HG03354 (cell line): ENCODE measurements at regions not wholly inside any gene's neighbourhood (a gene's known extent, or its start where the extent isn't known, plus 50 kb on each side); places are given as distances from the start of the nearest gene placed in this dataset.
"Not testable (repeated sequence)": the region's sequence is repeated elsewhere in the genome, so short reads cannot be mapped to it uniquely, and the experiment has no call there.

ENCODE experiments used
- ATAC-seq: cut with Tn5 transposase; IDR thresholded peaks from one replicate; pipeline ENCODE4 v1.9.1; 2021; ENCODE audit warnings: mild to moderate bottlenecking; ENCODE audit not compliant: unreplicated experiment, poor library complexity, severe bottlenecking

DNA sequence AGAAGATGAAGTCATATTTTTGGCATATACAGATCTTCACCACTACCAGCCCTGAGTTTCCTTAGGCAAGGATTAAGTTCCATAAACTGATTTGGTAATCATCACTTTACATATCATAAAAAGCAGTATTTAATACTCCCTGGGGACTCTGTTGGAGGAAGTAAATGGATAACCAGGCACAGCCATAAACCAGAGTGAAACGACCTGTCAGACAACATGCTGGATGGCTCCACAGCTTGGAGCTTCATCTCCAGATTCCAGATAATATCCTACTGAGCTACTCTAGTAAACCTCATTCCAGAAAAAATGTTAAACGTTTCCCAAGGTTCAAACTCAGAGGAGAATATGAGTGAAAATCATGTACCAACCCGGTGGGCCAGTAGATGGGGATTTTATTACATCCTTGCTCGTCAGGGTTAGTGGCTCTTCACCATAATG lies 109.2 kb downstream of the BASP1 start:
- no peak for ATAC-seq

DNA sequence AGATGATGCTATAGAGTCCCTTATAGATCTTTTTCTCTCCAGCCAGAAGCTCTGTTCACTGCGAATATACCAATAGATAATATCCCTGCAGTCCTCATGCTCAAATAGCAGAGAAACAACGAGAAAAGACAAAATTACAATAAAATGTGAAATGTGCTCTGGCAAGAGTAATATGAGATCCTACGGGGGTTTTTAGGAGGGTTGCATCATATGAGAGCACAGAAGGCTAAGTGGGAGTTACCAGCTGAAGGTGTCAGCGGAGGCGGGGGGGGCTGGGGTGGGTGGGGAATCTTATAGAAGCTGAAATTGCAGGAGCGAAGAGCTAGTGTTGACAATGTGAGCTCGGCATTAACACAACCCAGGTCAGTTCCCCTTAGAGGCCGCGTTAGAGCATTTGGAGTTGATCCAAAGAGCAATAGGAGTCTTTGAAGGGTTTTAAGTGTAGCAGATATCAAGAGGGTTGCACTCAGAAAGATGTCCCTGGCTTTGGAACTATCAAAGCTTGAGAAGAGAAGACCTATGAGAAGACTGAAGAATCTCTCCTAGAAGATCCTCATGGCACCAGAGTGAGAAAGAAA lies 109.7 kb downstream of the BASP1 start:
- ATAC-seq = no peak

DNA sequence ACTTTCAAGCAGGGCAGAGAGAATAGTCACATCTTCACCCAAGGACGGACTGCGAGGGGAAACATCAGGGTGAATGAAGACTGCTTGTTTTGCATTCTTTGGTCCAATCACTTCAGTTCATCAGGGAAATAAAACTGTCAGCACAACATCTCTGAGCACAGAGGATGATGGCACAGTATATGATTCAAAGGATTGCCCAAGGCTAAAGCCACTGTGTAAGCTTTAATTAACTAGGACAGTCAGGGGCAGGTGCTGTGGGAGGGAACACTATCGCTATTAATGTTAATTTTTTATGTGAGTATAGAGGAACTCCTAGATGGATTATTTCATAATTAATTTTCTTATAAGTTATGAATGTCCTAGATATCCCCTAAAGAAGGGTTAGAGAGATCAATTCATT lies 112.1 kb downstream of the BASP1 start:
- ATAC-seq = no peak

DNA sequence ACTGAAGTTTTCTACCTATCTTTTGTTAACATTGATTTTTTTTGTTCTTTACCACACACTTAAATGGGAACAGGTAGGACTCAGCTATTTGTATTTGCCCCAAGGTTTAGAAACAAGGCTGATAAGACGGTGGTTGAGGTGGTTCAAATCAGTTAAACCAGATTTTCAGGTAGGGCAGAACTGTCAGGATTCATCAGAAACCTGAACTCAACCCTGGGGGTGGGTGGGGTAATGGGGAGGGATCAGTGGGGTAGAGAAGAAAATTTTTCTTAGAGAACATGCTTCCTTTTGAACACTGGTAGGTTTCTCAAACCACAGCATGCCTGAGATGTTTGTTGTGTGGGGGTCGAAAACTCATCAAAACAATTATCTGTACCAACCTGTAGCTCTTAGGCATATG lies 113.0 kb downstream of the BASP1 start:
- ATAC-seq = no peak

DNA sequence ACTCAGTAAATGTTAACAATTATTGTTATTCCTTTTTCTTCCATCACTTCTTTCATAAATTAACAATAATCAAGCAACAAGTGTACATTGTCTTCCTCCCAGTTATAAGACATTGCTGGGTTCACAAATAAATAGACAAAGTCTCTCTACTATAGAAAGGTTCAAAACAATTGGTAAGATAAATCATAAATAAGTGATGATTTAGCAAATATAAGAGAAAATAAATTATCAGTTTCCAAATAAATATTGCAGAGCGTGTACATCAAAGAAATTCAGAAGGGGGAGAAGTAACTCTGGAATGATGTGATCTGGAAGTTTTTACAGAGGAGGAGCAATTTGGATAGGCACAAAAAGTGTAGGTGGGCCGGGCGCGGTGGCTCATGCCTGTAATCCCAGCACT lies 114.2 kb downstream of the BASP1 start:
- no peak for ATAC-seq

DNA sequence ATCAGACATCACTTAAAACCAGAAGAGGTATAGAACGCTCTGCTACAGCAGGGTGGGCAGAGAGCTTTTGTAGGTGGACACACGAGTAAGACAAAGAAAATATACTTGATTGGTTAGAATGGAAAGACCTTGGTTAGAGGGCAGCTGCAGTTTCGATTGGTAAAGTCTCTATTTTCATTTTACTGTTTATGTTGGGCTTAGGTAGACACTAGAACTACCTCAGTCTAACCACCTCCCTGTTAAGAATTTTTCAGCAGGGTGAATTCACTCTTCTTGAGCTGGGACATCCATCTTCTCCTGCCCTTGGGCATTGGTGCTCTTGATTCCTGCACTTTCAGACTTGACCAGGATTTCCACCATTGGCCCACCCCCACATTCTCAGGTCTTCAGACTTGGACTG lies 116.3 kb downstream of the BASP1 start:
- no peak for ATAC-seq

DNA sequence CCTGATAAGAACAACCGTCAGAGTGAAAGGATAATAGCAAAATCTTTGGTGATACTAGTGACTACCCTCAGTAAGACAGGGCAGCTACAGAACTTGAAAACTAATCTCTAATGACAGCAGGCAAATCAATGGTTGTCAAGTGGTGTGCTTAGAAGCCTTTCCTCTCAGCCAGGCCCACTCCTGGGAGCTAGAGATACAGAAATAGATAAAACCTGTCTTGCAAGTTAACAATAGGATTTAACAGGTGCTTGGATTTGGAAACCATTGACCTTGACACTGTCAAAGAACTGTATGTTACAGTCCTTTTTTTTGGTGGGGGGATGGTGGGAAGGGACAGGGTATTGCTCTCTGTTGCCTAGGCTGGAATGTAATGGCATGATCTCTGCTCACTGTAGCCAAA lies 118.6 kb downstream of the BASP1 start:
- no peak for ATAC-seq

DNA sequence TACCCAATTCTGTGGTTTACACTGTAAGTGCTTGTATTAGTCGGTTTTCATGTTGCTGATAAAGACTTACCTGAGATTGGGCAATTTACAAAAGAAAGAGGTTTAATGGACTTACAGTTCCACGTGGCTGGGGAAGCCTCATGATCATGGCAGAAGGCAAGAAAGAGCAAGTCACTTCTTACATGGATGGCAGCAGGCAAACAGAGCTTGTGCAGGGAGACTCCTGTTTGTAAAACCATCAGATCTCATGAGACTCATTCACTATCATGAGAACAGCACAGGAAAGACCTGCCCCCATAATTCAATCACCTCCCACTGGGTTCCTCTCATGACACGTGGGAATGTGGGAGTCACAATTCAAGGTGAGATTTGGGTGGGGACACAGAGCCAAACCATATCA lies 119.3 kb downstream of the BASP1 start:
- ATAC-seq = not testable (repeated sequence)

DNA sequence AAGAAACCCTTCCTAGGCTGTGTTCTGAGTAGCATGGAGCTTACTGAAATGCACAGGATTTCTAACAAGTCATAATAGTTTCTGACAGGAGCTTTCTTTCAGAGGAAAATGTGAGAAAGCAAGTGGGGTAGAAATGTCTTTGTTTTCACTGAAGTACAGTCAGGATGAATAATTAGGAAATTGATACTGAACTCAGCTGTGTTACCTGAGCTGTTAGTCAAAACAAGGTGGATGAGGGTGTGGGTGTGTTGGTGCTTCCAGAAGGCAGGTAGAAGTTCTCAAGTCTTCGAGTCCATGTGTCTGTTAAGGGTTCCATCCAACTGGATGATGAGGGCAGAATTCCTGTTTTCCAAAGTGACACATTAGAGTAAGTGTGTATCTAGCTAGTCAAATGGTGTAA lies 122.4 kb downstream of the BASP1 start:
- ATAC-seq = no peak

DNA sequence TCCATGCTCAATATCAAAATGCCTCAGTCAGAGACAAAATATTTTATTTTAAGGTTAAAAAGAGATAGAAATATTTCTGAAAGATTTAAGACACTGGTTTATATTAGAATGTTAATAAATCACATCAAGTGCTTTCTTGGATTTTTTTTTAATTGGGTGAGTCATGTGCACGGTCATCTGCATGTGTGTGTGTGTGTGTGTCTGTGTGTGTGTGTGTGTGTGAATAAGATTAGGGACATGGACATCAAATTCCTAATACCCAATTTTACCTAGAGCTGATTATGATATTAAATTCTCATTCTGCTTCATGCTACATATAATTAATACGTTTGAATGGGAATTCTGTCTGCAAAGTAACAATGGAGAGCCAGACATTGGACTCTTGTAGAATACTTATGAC lies 122.9 kb downstream of the BASP1 start:
- no peak for ATAC-seq

DNA sequence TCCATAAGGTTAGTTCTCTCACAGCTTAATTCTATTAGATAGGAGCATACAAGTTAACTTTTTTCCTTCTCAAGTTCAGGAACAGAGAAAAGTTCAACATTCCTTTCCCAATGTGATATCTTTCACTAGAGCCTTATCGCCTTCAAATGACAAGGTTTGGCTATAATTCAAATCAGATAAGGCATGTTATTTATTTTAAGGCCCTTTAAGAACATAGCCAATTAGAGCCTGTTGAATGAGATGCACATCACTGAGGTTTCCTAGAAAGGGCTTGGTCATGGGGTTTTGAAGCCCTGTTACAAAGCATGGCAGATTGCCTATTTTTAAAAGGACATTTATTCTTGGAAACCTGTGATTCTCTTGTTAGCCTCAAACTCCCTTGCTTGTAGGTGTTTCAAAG lies 123.4 kb downstream of the BASP1 start:
- ATAC-seq = no peak

DNA sequence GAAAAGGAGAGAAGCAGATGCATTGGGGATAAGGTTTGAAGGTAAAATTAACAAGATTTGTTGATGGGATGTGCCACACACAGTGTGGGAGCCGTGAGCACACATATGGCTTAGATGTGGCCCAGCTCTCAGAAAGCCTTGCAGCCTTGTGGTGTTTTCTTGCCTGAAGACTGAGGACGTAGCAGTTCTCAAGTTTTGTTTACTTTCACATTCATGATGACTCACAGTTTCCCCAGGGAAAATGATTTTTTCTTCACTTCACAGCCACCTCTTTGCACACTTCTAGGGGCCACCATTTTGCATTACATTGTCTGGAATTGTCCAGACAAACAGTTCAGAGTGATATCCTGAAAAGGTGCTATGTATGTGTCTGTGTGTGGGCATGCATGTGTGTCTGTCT lies 126.2 kb downstream of the BASP1 start:
- peak; percentile 93 for ATAC-seq

DNA sequence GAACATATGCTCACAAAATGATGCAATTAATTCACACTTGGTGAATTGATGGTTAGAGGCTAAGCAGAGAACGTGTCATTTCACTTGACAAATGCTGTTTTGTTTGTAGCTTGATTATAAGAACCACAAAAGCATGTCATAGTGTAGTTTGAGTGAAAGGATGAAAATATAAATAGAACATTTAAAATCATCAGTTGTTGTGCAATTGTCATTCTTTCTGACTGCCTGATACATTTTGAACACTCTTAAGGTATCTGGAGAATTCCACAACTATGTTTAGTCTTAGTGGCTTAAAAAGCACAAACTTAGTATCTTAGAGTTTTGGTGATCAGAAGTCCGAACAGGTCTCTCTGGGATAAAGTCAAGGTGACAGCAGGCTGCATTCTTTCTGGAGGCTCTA lies 129.4 kb downstream of the BASP1 start:
- ATAC-seq = no peak

DNA sequence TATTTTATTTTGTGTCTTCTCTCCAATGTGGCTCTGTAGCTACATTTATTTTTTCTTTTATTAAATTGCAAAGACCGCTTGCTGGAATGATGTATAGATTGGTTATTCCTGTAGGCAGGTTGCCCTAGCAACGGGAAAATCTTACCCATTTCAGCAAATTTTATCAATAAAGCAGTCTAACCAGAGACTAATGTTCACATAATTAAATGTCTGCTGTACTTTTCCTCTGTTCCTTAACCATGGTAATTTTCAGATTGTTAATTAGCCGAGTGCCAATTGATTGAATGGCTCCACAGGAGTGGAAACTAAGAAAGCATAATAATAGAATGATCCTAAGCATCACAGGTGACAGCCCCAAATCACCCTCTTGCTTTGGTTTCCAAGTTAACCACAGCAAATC lies 134.8 kb downstream of the BASP1 start:
- ATAC-seq = no peak

DNA sequence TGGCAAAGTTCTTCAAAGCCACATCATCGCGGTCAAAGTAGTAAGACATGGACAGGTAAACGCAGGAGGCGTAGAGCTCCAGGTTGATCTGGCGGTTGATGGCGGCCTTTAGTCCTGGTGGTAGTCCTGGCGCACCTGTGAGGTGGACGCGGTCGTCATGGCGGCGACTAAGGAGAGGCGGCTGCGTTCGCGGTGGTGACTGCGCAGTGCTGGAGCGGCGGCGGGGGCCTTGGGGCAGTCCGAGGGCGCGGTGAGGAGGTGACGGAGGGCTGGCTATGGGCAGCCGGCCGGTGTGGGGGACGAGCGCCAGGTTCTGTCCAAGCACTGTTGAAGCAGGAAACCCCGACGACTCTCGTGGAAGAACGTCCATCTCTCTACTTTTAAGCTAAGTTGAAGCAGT lies 136.8 kb downstream of the BASP1 start:
- ATAC-seq = no peak

DNA sequence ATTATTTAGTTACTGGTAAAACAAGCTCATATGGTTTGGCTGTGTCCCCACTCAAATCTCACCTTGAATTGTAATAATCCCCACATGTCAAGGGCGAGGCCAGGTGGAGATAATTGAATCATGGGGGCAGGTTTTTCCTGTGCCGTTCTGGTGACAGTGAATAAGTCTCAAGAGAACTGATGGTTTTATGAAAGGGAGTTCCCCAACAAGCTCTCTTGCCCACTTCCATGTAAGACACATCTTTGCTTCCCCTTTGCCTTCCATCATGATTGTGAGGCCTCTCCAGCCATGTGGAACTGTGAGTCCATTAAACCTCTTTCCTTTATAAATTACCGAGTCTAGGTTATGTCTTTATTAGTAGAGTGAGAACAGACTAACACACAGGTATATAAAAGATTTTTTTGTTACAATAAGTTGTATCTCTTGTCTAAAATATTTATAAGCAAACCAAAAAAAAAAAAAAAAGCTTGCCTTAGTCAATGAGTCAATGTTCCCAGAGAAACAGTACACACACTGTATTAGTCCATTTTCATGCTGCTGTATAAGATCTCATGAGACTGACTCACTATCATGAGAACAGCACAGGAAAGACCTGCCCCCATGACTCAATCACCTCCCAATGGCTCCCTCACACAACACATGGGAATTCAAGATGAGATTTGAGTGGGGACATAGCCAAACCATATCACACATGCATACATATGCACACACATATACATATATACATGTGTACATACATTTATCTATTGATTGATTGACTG lies 138.3 kb downstream of the BASP1 start:
- ATAC-seq = no peak

DNA sequence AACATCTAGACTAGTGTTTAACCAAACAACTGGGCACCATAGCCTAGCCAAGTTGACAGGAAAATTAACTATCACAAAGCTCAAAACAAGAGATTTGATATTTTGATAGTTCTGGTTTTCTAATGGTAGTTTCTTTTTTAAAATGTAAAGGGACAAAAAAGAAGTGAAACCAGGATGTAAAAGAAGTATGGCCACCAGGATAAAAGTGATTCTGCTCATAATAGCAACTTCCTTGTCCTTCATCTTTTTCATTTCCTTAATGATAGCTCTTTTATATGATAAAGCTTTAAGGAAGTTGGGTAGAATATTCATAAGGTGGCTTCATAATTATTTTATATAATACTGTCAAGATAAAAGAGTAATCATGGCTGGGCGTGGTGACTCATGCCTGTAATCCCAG lies 139.1 kb downstream of the BASP1 start:
- no peak for ATAC-seq

DNA sequence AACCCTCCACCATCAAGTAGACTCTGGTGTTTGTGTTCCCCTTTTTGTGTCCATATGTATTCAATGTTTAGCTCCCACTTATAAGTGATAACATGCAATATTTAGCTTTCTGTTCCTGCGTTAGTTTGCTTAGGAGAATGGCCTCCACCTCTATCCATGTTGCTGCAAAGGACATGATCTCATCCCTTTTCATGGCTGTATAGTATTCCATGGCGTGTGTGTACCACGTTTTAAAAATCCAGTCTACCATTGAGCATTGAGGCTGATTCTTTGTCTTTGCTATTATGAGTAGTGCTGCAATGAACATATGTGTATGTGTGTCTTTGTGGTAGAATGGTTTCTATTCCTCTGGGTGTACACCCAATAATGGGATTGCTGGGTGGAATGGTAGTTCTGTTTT lies 140.1 kb downstream of the BASP1 start:
- ATAC-seq = no peak

DNA sequence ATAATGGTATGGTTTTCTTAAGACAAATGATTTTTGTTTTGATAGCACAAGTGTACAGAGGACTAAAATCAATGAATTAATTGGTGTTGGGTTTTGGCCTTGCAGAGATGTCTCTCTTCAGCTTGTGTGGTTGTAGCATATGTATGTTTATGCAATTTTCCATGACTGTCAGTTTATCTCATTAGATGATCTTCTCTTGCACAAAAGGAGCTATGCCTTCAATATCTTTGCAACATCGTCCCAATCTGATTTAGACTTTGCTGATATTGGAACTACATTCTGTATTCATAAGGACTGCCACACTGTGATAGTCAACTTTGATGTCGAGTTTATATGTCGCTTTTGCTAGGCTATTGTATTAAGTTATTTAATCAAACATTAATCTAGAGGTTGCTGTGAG lies 140.0 kb upstream of the TAF11L2 start:
- no peak for ATAC-seq

DNA sequence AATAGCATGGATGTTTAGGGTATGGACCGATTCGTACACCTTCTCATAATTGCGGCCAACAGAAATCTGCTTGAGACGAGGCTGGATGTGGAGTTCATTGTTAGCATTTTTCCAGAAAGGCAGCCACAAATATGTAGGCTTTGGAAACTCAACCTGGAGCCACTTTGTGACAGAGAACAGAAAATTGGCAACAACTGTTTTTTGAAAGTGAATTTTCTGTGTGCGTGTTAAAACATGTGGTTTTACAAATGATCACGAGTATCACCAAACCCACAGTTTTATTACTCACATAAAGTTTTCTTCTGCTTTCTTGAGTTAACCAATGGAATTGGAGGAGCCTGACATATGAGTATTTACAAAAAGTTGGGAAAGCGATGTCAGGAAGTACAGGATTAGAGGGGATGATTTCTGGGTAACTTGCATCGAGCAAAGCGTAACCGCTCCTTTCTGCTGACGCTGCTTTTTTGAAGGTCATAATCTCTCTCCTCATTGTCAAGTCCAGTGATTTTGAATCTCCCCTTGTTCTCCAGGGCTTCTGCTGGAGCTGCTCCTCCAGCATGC lies 138.5 kb upstream of the TAF11L2 start:
- ATAC-seq = no peak

DNA sequence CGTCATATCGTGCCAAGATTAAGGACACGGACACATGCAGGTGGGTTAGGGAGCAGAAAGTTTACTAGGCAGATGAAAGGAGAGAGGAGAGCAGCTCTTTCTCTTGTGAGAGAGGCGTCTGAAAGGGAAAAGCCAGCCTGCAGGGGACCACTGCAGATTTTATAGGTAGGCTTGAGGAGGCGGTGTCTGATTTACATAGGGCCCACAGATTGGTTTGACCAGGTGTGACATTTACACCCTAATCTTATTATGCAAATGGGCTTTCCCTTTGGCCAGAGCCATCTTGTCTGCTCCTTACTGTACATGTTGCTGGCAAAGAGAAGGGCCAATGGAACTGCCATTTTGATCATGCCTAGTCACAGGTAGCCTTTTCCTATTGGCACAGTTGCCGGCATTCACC lies 137.2 kb upstream of the TAF11L2 start:
- ATAC-seq = no peak
